Thymus (tissue), 11 donors: ENCODE measurements at regions not wholly inside any gene's neighbourhood (a gene's known extent, or its start where the extent isn't known, plus 50 kb on each side); places are given as distances from the start of the nearest gene placed in this dataset.

Experiments
- DNase-seq, 9 donors: peaks; one replicate each; pipeline ENCODE4 v3.0.0-alpha.2; 2013; ENCODE audit warnings: low spot score in 9 of 9, low read depth in 6 of 9, missing footprints in 1 of 9
- H3K27ac ChIP-seq, 2 donors: one replicate each; pipeline ENCODE4 v1.5.1; 2013; ENCODE audit warnings: control low read depth in 1 of 2, low read depth in 1 of 2, low read length in 1 of 2, mild to moderate bottlenecking in 1 of 2, moderate library complexity in 1 of 2
- H3K27me3 ChIP-seq, 2 donors: one replicate each; pipeline ENCODE4 v1.5.1; 2013; ENCODE audit warnings: low read length in 1 of 2; ENCODE audit not compliant: control insufficient read depth in 2 of 2, insufficient read depth in 1 of 2
- H3K36me3 ChIP-seq, 2 donors: one replicate each; pipeline ENCODE4 v1.5.1; 2013; ENCODE audit warnings: low read length in 1 of 2, mild to moderate bottlenecking in 1 of 2, moderate library complexity in 1 of 2; ENCODE audit not compliant: control insufficient read depth in 2 of 2, insufficient read depth in 2 of 2
- H3K4me1 ChIP-seq, 2 donors: one replicate each; pipeline ENCODE4 v1.5.1; 2013; ENCODE audit warnings: low read length in 2 of 2; ENCODE audit not compliant: control insufficient read depth in 2 of 2, insufficient read depth in 2 of 2
- H3K4me3 ChIP-seq, 2 donors: one replicate each; pipeline ENCODE4 v1.5.1; 2013; ENCODE audit warnings: low read length in 2 of 2, control low read depth in 1 of 2, mild to moderate bottlenecking in 1 of 2
- H3K9me3 ChIP-seq, 2 donors: one replicate each; pipeline ENCODE4 v1.5.1; 2013; ENCODE audit warnings: low read length in 1 of 2, mild to moderate bottlenecking in 1 of 2; ENCODE audit not compliant: control insufficient read depth in 2 of 2, insufficient read depth in 1 of 2
- WGBS: extraction: QIAGEN DNeasy Blood & Tissue Kit; methylation state at CpG from one replicate; pipeline ENCODE4 v1.1.7; 2013; 5-methylcytosine and 5-hydroxymethylcytosine counted together
- donor health status: healthy.

GRCh38 chr5:22908586-22908985, 55.4 kb upstream of the CDH12 start:
- Histone ChIP-seq H3K27ac (no peak overlapping the region), H3K36me3 (no peaks in the 10 kb centered on the region), H3K4me1 (no peaks in the 10 kb centered on the region), H3K27me3 (no peaks in the 10 kb centered on the region), H3K9me3 (no peaks in the 10 kb centered on the region), H3K4me3 (no peak overlapping the region)
- DNase-seq = no peak

- Histone ChIP-seq H3K4me3 (no peak overlapping the region), H3K27ac (no peak overlapping the region), H3K36me3 (no peaks in the 10 kb centered on the region), H3K9me3 (no peaks in the 10 kb centered on the region), H3K27me3 (no peaks in the 10 kb centered on the region), H3K4me1 (no peaks in the 10 kb centered on the region)
- no peak for DNase-seq
- 95% methylated on average over 1 of the region's 1 CpG for WGBS
Observed at GRCh38 chr5:22908129-22908528, 55.0 kb upstream of the CDH12 start.
